Neural cell (in vitro differentiated cells): ENCODE measurements at regions not wholly inside any gene's neighbourhood (a gene's known extent, or its start where the extent isn't known, plus 50 kb on each side); places are given as distances from the start of the nearest gene placed in this dataset.
"Not testable (repeated sequence)": the region's sequence is repeated elsewhere in the genome, so short reads cannot be mapped to it uniquely, and the experiment has no call there.

ENCODE experiments used
- EP300 ChIP-seq: fragments of 450-650 bp; conservative IDR thresholded peaks from 2 replicates; pipeline ENCODE4 v1.6.1; 2014; ENCODE audit warnings: antibody characterized with exemption, mild to moderate bottlenecking, moderate library complexity; ENCODE audit not compliant: poor library complexity, severe bottlenecking
- EZH2 ChIP-seq: fragments of 200-600, 300-800 bp; shearing (Covaris generic), sonication (generic); IDR thresholded peaks from 2 replicates; pipeline ENCODE4 v1.6.1; 2014; ENCODE audit warnings: antibody characterized with exemption, low read length, borderline replicate concordance, mild to moderate bottlenecking; ENCODE audit not compliant: insufficient read depth, poor library complexity, severe bottlenecking
- MXI1 ChIP-seq: fragments of 450-650 bp; conservative IDR thresholded peaks from 2 replicates; pipeline ENCODE4 v1.6.1; 2014; ENCODE audit warnings: antibody characterized with exemption, mild to moderate bottlenecking; ENCODE audit not compliant: poor library complexity, severe bottlenecking
- POLR2AphosphoS5 ChIP-seq: IDR thresholded peaks from 2 replicates; pipeline ENCODE4 v1.6.1; 2012
- RAD21 ChIP-seq: fragments of 450-650 bp; conservative IDR thresholded peaks from 2 replicates; pipeline ENCODE4 v1.6.1; 2014; ENCODE audit warnings: antibody characterized with exemption, mild to moderate bottlenecking, moderate library complexity
- SMC3 ChIP-seq: fragments of 450-650 bp; conservative IDR thresholded peaks from 2 replicates; pipeline ENCODE4 v1.6.1; 2014; ENCODE audit warnings: antibody characterized with exemption, mild to moderate bottlenecking, moderate library complexity; ENCODE audit not compliant: poor library complexity
- TAF1 ChIP-seq: IDR thresholded peaks from 2 replicates; pipeline ENCODE4 v1.6.1; 2012; ENCODE audit warnings: low read depth
- TF ChIP-seq, protein P1 (sequence below): fragments of 450-650 bp; IDR thresholded peaks from 2 replicates; pipeline ENCODE4 v1.5.1; 2014; ENCODE audit warnings: antibody characterized with exemption, mild to moderate bottlenecking, moderate library complexity; ENCODE audit not compliant: poor library complexity, severe bottlenecking
- TF ChIP-seq, protein P2 (sequence below): IDR thresholded peaks from 2 replicates; pipeline ENCODE4 v1.6.1; 2012; ENCODE audit warnings: borderline replicate concordance

DNA sequence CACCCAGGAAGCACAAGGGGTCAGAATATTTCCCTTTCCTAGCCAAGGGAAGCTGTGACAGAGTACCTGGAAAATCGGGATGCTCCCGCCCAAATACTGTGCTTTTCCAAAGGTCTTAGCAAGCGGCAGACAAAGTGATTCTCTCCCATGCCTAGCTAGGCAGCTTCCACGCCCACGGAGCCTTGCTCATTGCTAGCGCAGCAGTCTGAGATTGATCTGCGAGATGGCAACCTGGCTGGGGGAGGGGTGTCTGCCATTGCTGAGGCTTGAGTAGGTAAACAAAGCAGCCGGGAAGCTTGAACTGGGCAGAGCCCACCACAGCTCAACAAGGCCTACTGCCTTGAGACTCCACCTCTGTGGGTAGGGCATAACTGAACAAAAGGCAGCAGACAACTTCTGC lies 1037.5 kb downstream of the RPA4 start:
- TF ChIP-seq, protein P1, sequence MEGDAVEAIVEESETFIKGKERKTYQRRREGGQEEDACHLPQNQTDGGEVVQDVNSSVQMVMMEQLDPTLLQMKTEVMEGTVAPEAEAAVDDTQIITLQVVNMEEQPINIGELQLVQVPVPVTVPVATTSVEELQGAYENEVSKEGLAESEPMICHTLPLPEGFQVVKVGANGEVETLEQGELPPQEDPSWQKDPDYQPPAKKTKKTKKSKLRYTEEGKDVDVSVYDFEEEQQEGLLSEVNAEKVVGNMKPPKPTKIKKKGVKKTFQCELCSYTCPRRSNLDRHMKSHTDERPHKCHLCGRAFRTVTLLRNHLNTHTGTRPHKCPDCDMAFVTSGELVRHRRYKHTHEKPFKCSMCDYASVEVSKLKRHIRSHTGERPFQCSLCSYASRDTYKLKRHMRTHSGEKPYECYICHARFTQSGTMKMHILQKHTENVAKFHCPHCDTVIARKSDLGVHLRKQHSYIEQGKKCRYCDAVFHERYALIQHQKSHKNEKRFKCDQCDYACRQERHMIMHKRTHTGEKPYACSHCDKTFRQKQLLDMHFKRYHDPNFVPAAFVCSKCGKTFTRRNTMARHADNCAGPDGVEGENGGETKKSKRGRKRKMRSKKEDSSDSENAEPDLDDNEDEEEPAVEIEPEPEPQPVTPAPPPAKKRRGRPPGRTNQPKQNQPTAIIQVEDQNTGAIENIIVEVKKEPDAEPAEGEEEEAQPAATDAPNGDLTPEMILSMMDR, result not testable (repeated sequence)
- not testable (repeated sequence) for TF ChIP-seq POLR2AphosphoS5, EP300, RAD21, SMC3, MXI1, EZH2, TAF1
- TF ChIP-seq, protein P2, sequence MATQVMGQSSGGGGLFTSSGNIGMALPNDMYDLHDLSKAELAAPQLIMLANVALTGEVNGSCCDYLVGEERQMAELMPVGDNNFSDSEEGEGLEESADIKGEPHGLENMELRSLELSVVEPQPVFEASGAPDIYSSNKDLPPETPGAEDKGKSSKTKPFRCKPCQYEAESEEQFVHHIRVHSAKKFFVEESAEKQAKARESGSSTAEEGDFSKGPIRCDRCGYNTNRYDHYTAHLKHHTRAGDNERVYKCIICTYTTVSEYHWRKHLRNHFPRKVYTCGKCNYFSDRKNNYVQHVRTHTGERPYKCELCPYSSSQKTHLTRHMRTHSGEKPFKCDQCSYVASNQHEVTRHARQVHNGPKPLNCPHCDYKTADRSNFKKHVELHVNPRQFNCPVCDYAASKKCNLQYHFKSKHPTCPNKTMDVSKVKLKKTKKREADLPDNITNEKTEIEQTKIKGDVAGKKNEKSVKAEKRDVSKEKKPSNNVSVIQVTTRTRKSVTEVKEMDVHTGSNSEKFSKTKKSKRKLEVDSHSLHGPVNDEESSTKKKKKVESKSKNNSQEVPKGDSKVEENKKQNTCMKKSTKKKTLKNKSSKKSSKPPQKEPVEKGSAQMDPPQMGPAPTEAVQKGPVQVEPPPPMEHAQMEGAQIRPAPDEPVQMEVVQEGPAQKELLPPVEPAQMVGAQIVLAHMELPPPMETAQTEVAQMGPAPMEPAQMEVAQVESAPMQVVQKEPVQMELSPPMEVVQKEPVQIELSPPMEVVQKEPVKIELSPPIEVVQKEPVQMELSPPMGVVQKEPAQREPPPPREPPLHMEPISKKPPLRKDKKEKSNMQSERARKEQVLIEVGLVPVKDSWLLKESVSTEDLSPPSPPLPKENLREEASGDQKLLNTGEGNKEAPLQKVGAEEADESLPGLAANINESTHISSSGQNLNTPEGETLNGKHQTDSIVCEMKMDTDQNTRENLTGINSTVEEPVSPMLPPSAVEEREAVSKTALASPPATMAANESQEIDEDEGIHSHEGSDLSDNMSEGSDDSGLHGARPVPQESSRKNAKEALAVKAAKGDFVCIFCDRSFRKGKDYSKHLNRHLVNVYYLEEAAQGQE, result not testable (repeated sequence)
